SH-SY5Y (cell line): ENCODE measurements at regions not wholly inside any gene's neighbourhood (a gene's known extent, or its start where the extent isn't known, plus 50 kb on each side); places are given as distances from the start of the nearest gene placed in this dataset.

Source experiments
- GATA2 ChIP-seq: IDR thresholded peaks from 2 replicates; pipeline ENCODE4 v1.6.1; 2011; ENCODE audit warnings: mild to moderate bottlenecking, low read depth, low read length
- GATA3 ChIP-seq: IDR thresholded peaks from 2 replicates; pipeline ENCODE4 v1.6.1; 2011; ENCODE audit warnings: low read depth, mild to moderate bottlenecking, low read length, moderate library complexity

- no peak for TF ChIP-seq GATA2
- no peak for TF ChIP-seq GATA3
Observed at GRCh38 chr2:8216397-8216796, 465.5 kb upstream of the ID2 start.

GRCh38 chr2:8217468-8218030, 464.3 kb upstream of the ID2 start:
- TF ChIP-seq GATA2 (no peak), GATA3 (no peak)

- TF ChIP-seq GATA2 (no peak), GATA3 (no peak)
Observed at GRCh38 chr2:8219096-8219495, 462.8 kb upstream of the ID2 start.

- no peak for TF ChIP-seq GATA2
- no peak for TF ChIP-seq GATA3
Observed at GRCh38 chr2:8219631-8220355, 462.1 kb upstream of the ID2 start.

- no peak for TF ChIP-seq GATA2
- no peak for TF ChIP-seq GATA3
Observed at GRCh38 chr2:8222979-8223694, 458.7 kb upstream of the ID2 start.

GRCh38 chr2:8223695-8224346, 458.0 kb upstream of the ID2 start:
- TF ChIP-seq GATA3 (no peak), GATA2 (no peak)

GRCh38 chr2:8224347-8225190, 457.3 kb upstream of the ID2 start:
- TF ChIP-seq GATA3, result no peak
- TF ChIP-seq GATA2, result no peak

GRCh38 chr2:8225266-8225665, 456.6 kb upstream of the ID2 start:
- TF ChIP-seq GATA3 (no peak), GATA2 (no peak)

- TF ChIP-seq GATA3, result no peak
- TF ChIP-seq GATA2, result no peak
Observed at GRCh38 chr2:8225798-8226197, 456.1 kb upstream of the ID2 start.

- TF ChIP-seq GATA2 (no peak), GATA3 (no peak)
Observed at GRCh38 chr2:8229546-8229986, 452.3 kb upstream of the ID2 start.

GRCh38 chr2:8230466-8230865, 451.4 kb upstream of the ID2 start:
- TF ChIP-seq GATA3, result no peak
- TF ChIP-seq GATA2, result no peak

GRCh38 chr2:8231902-8232301, 450.0 kb upstream of the ID2 start:
- TF ChIP-seq GATA3 (no peak), GATA2 (no peak)

- TF ChIP-seq GATA3 (no peak), GATA2 (no peak)
Observed at GRCh38 chr2:8232871-8233270, 449.0 kb upstream of the ID2 start.
